ENCODE measurements at regions not wholly inside any gene's neighbourhood (a gene's known extent, or its start where the extent isn't known, plus 50 kb on each side); places are given as distances from the start of the nearest gene placed in this dataset.

DNA sequence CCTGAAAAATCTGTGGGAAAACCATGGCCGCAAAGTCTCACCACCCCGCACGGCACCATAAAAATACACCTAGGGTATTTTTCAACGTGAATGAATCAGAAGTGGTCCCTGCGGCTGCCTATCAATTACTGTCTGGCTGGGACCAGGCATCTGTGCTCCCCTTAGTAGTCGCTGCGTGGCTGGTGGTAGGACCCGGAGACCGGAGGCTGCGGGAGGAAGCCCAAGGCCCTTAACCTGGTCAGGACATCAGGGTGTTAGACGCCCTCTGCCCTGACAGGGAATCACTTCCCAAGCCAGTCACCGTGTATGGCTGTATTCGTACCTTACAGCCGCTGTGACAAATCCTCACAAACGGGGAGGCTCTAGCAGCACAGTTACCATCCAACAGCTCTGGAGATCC, 141.5 kb upstream of the PPP2R2D start:
- Histone ChIP-seq H3K9me2 (replicated peaks; ENCODE audit: low read length) (no peaks in the 10 kb centered on the region), H2AFZ (ENCODE audit: low read length) (no peak overlapping the region), H3F3A (ENCODE audit: low read length, unreplicated experiment) (no peaks in the 10 kb centered on the region), H3K9me3 (ENCODE audit: low read length) (no peaks in the 10 kb centered on the region), H3K36me3 (ENCODE audit: low read depth, low read length) (no peaks in the 10 kb centered on the region), H3K27ac (ENCODE audit: low read length) (no peak overlapping the region), H3K79me2 (ENCODE audit: low read length) (no peaks in the 10 kb centered on the region), H3K4me3 (ENCODE audit: low read length) (no peak overlapping the region), H3K4me2 (ENCODE audit: low read length) (no peak overlapping the region), H3K9ac (ENCODE audit: low read length) (no peak overlapping the region), H3K4me1 (ENCODE audit: insufficient read depth, low read length) (no peaks in the 10 kb centered on the region), H4K20me1 (ENCODE audit: low read length) (no peaks in the 10 kb centered on the region), H3K27me3 (ENCODE audit: low read length) (peaks cover 40% of the 10 kb centered on the region)
- ChIA-PET CTCF (no interaction called here), POLR2A (ENCODE audit: unreplicated experiment) (no interaction called here)
- DNase-seq (no peak), ATAC-seq (no peak)
- intact Hi-C loops (cut with micrococcal nuclease): no loop called here
- TF ChIP-seq EZH2phosphoT487 (IDR thresholded peaks at IDR 0.05; ENCODE audit: borderline replicate concordance, low read length) (no peak), EZH2 (IDR thresholded peaks at IDR 0.05; ENCODE audit: low read length, unreplicated experiment) (no peak)
- TF ChIP-seq, protein P1, sequence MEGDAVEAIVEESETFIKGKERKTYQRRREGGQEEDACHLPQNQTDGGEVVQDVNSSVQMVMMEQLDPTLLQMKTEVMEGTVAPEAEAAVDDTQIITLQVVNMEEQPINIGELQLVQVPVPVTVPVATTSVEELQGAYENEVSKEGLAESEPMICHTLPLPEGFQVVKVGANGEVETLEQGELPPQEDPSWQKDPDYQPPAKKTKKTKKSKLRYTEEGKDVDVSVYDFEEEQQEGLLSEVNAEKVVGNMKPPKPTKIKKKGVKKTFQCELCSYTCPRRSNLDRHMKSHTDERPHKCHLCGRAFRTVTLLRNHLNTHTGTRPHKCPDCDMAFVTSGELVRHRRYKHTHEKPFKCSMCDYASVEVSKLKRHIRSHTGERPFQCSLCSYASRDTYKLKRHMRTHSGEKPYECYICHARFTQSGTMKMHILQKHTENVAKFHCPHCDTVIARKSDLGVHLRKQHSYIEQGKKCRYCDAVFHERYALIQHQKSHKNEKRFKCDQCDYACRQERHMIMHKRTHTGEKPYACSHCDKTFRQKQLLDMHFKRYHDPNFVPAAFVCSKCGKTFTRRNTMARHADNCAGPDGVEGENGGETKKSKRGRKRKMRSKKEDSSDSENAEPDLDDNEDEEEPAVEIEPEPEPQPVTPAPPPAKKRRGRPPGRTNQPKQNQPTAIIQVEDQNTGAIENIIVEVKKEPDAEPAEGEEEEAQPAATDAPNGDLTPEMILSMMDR (conservative IDR thresholded peaks at IDR 0.05; ENCODE audit: low read depth, low read length): no peak
- no TSS peak for BruUV-seq (replicated peaks)

DNA sequence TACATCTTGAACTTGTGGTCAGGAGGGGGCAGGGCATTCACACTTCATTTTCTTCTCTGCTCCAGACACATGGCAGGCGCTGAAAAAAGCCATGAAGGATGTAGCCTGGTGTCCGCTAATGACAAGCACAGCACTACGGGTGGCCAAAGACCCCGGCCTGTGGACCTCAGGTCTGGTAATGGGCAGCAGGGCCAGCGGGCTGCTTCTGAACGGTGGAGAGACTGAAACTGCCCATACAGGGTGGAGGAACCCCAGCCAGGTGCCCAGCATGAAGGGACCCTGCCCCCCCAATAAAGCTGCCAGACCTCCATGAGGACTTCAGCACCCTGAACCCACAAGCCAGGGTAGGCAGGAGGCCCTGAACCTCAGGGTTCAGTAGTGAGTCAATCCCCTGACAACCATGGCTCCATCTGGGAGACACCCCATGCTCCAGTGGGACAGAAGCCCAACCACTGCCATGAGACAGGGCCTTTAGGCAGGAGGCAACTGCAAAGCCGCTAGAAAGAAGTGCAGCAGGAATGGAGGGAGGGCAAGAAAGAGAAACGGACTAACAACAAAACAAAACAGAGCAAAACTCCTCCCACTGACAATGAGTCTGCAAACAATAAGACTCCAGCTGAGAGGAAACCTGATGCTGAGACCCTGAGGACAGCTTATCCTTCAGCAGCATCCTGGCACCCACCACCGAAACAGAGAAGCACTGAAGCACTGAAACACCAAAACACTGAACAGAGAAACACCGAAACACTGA, 140.2 kb upstream of the PPP2R2D start:
- H2AFZ ChIP-seq (ENCODE audit: low read length): no peak overlapping the region
- H3K4me2 ChIP-seq (ENCODE audit: low read length): no peak overlapping the region
- H4K20me1 ChIP-seq (ENCODE audit: low read length): no peaks in the 10 kb centered on the region

More for the DNA sequence above, 140.2 kb upstream of the PPP2R2D start:
- Histone ChIP-seq H3F3A (ENCODE audit: low read length, unreplicated experiment) (no peaks in the 10 kb centered on the region), H3K4me1 (ENCODE audit: insufficient read depth, low read length) (no peaks in the 10 kb centered on the region), H3K9ac (ENCODE audit: low read length) (no peak overlapping the region), H3K27ac (ENCODE audit: low read length) (no peak overlapping the region), H3K27me3 (ENCODE audit: low read length) (peaks cover 51% of the 10 kb centered on the region), H3K9me3 (ENCODE audit: low read length) (no peaks in the 10 kb centered on the region), H3K79me2 (ENCODE audit: low read length) (no peaks in the 10 kb centered on the region), H3K9me2 (replicated peaks; ENCODE audit: low read length) (no peaks in the 10 kb centered on the region), H3K36me3 (ENCODE audit: low read depth, low read length) (no peaks in the 10 kb centered on the region), H3K4me3 (ENCODE audit: low read length) (no peak overlapping the region)
- CTCF ChIA-PET: no interaction called here
- TF ChIP-seq, protein P1 (conservative IDR thresholded peaks at IDR 0.05; ENCODE audit: low read depth, low read length): no peak
- no peak for TF ChIP-seq EZH2 (IDR thresholded peaks at IDR 0.05; ENCODE audit: low read length, unreplicated experiment)
- no peak for TF ChIP-seq EZH2phosphoT487 (IDR thresholded peaks at IDR 0.05; ENCODE audit: borderline replicate concordance, low read length)
- intact Hi-C loops (cut with micrococcal nuclease): no loop called here
- DNase-seq: no peak
- no peak for ATAC-seq
- POLR2A ChIA-PET (ENCODE audit: unreplicated experiment): no interaction called here
- BruUV-seq (replicated peaks): no TSS peak
